Endothelial cell of umbilical vein (primary cell): ENCODE measurements at regions not wholly inside any gene's neighbourhood (a gene's known extent, or its start where the extent isn't known, plus 50 kb on each side); places are given as distances from the start of the nearest gene placed in this dataset.

ENCODE experiments used
- BruUV-seq: library from RNA; stranded (reverse); fragments of 400-500 nt; replicated peaks from 2 replicates; lab custom pipeline; 2021; lab: Mats Ljungman, UMichigan
- CTCF ChIA-PET: fragments of 300-600, 350-600 bp; sonication (Branson Sonifier 250); formaldehyde crosslinking; loops from one replicate; lab custom pipeline; 2021; ENCODE audit warnings: antibody characterized with exemption, inconsistent platforms; lab: Charles Lee
- POLR2A ChIA-PET: fragments of 300-600, 350-600 bp; sonication (Branson Sonifier 250); formaldehyde crosslinking; loops from one replicate; lab custom pipeline; 2021; ENCODE audit warnings: antibody characterized with exemption, inconsistent platforms; lab: Charles Lee
- DNase-seq: peaks from one replicate; pipeline ENCODE4 v3.0.0-alpha.2; 2011; ENCODE audit warnings: low read depth, low spot score
- FAIRE-seq: peaks from 2 replicates; lab custom pipeline; 2011; peaks lifted over from hg19 to GRCh38; lab: Jason Lieb, UNC
- H2AFZ ChIP-seq: 2 replicates; pipeline ENCODE4 v1.6.0; 2012; ENCODE audit warnings: low read depth, low read length, control low read depth, inconsistent platforms
- H3K27ac ChIP-seq: 2 replicates; pipeline ENCODE4 v1.5.1; 2011; ENCODE audit warnings: low read depth, mild to moderate bottlenecking, control low read depth, low read length, moderate library complexity; ENCODE audit not compliant: insufficient read depth
- H3K27me3 ChIP-seq, 2 experiments: 2 replicates each; pipeline versions ENCODE4 v1.6.0 to v1.6.1; 2011; ENCODE audit warnings: low read length in 2 of 2, mixed read lengths in 1 of 2; ENCODE audit not compliant: control insufficient read depth in 2 of 2, insufficient read depth in 2 of 2
- H3K36me3 ChIP-seq, 2 experiments: 2 replicates in 1 of 2; 3 replicates in 1 of 2; pipeline ENCODE4 v1.5.1; 2011; ENCODE audit warnings: low read length in 2 of 2, mild to moderate bottlenecking in 1 of 2, moderate library complexity in 1 of 2; ENCODE audit not compliant: control insufficient read depth in 2 of 2, insufficient read depth in 2 of 2; ENCODE audit errors: extremely low read depth in 1 of 2
- H3K4me1 ChIP-seq: 3 replicates; pipeline ENCODE4 v1.5.1; 2011; ENCODE audit warnings: mild to moderate bottlenecking, low read length; ENCODE audit not compliant: control insufficient read depth, insufficient read depth; ENCODE audit errors: extremely low read depth
- H3K4me2 ChIP-seq: 2 replicates; pipeline ENCODE4 v1.6.1; 2011; ENCODE audit warnings: low read length, control low read depth, mixed read lengths; ENCODE audit not compliant: insufficient read depth
- H3K4me3 ChIP-seq, 3 experiments: fragments of 200-600 bp in 1 of 3; sonication (generic), shearing (Covaris generic) in 1 of 3; replicated peaks in 1 of 3; 2 replicates each; pipeline ENCODE4 v1.5.1; 2011 to 2016; ENCODE audit warnings: control low read depth in 3 of 3, low read length in 3 of 3, mild to moderate bottlenecking in 2 of 3, inconsistent platforms in 1 of 3, low read depth in 1 of 3, moderate library complexity in 1 of 3; ENCODE audit not compliant: insufficient read depth in 1 of 3
- H3K79me2 ChIP-seq: 2 replicates; pipeline ENCODE4 v1.6.0; 2012; ENCODE audit warnings: low read length, inconsistent platforms; ENCODE audit not compliant: control insufficient read depth, insufficient read depth
- H3K9ac ChIP-seq: replicated peaks from 2 replicates; pipeline ENCODE3; 2011; ENCODE audit warnings: low read length, control low read depth; ENCODE audit not compliant: insufficient read depth; ENCODE audit errors: extremely low read depth
- H3K9me1 ChIP-seq: replicated peaks from 3 replicates; pipeline ENCODE4 v1.6.0; 2011; ENCODE audit warnings: mild to moderate bottlenecking, low read length; ENCODE audit not compliant: control insufficient read depth, insufficient read depth; ENCODE audit errors: extremely low read depth
- H3K9me3 ChIP-seq: replicated peaks from 2 replicates; pipeline ENCODE4 v1.5.1; 2012; ENCODE audit warnings: low read length, inconsistent platforms; ENCODE audit not compliant: control insufficient read depth, insufficient read depth
- H4K20me1 ChIP-seq: replicated peaks from 2 replicates; pipeline ENCODE3; 2011; ENCODE audit warnings: mild to moderate bottlenecking, low read length; ENCODE audit not compliant: control insufficient read depth, insufficient read depth; ENCODE audit errors: extremely low read depth
- EZH2 ChIP-seq: IDR thresholded peaks from 2 replicates; pipeline ENCODE4 v1.6.1; 2012; ENCODE audit warnings: borderline replicate concordance, low read depth, mild to moderate bottlenecking, moderate library complexity, low read length, inconsistent platforms; ENCODE audit not compliant: severe bottlenecking
- FOS ChIP-seq: IDR thresholded peaks from 2 replicates; pipeline ENCODE4 v1.6.1; 2011; ENCODE audit warnings: mild to moderate bottlenecking, low read length, moderate library complexity, borderline replicate concordance; ENCODE audit not compliant: insufficient read depth
- GATA2 ChIP-seq: IDR thresholded peaks from 2 replicates; pipeline ENCODE4 v1.7.0; 2011; ENCODE audit warnings: low read depth, mild to moderate bottlenecking, moderate library complexity, mixed read lengths, low read length; ENCODE audit not compliant: insufficient read length, insufficient read depth
- JUN ChIP-seq: IDR thresholded peaks from 2 replicates; pipeline ENCODE4 v1.6.1; 2011; ENCODE audit warnings: borderline replicate concordance, low read depth; ENCODE audit not compliant: insufficient read length, insufficient read depth
- MYC ChIP-seq: IDR thresholded peaks from one replicate; pipeline ENCODE4 v1.6.1; 2011; ENCODE audit warnings: mild to moderate bottlenecking, low read depth, low read length
- POLR2A ChIP-seq: IDR thresholded peaks from 2 replicates; pipeline ENCODE4 v1.6.1; 2012; ENCODE audit warnings: low read depth, mild to moderate bottlenecking, control low read depth, low read length
- POLR2AphosphoS5 ChIP-seq: IDR thresholded peaks from 2 replicates; pipeline ENCODE4 v1.6.1; 2012; ENCODE audit warnings: low read depth, mild to moderate bottlenecking, control low read depth, low read length, moderate library complexity; ENCODE audit not compliant: insufficient read depth
- dilution Hi-C: fragments of 300-500 bp; cut with MboI; formaldehyde crosslinking; loops from one replicate; pipeline ENCODE4 v1.15.0; 2019; ENCODE audit warnings: low sequenced_read_pairs; ENCODE audit not compliant: extremely low pct_ligation_motif_present
- intact Hi-C: fragments of 100-400 bp; cut with micrococcal nuclease; formaldehyde crosslinking; loops from one replicate; pipeline ENCODE4 v1.10.0; 2022
- TF ChIP-seq, protein P1 (sequence below): IDR thresholded peaks from 2 replicates; pipeline ENCODE4 v1.6.1; 2011; ENCODE audit not compliant: insufficient read depth, insufficient read length
- TF ChIP-seq, protein P2 (sequence below), 2 donors: IDR thresholded peaks; 1 replicate in 1 of 2; 2 replicates in 1 of 2; pipeline ENCODE4 v1.5.1; 2011; ENCODE audit warnings: low read length in 2 of 2, mild to moderate bottlenecking in 2 of 2, moderate library complexity in 2 of 2, control low read depth in 1 of 2, inconsistent platforms in 1 of 2, low read depth in 1 of 2; ENCODE audit not compliant: insufficient read depth in 1 of 2; ENCODE audit errors: extremely low read depth in 1 of 2

DNA sequence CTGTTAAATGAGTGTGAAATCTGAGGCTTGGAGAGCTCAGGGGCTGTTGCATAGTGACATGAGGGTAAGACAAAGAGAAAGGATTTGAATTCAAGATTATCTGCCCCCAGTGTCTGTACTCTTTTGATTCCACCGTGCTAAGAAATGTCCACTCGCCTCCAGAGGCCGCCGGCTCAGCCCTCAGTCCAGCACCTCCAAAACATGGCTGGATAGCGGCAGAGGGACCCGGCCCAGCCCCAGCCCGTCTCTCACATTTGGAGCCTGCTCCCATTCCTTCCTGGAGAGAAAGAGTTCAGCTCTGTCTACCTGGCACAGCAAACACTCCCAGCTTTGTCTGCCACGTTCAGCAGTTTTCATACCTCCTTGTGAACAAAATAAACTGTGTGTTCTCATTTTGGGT lies 84.8 kb upstream of the IQSEC1 start:
- no peaks in the 10 kb centered on the region for H3K27me3 ChIP-seq
- H3K27ac ChIP-seq, result no peak overlapping the region
- no peaks in the 10 kb centered on the region for H3K9me3 ChIP-seq
- DNase-seq, result no peak
- dilution Hi-C loops (no loop called here), intact Hi-C loops (no loop called here)
- no peaks in the 10 kb centered on the region for H3K9me1 ChIP-seq
- TF ChIP-seq, protein P1, sequence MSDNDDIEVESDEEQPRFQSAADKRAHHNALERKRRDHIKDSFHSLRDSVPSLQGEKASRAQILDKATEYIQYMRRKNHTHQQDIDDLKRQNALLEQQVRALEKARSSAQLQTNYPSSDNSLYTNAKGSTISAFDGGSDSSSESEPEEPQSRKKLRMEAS, result no peak
- TF ChIP-seq, protein P2, sequence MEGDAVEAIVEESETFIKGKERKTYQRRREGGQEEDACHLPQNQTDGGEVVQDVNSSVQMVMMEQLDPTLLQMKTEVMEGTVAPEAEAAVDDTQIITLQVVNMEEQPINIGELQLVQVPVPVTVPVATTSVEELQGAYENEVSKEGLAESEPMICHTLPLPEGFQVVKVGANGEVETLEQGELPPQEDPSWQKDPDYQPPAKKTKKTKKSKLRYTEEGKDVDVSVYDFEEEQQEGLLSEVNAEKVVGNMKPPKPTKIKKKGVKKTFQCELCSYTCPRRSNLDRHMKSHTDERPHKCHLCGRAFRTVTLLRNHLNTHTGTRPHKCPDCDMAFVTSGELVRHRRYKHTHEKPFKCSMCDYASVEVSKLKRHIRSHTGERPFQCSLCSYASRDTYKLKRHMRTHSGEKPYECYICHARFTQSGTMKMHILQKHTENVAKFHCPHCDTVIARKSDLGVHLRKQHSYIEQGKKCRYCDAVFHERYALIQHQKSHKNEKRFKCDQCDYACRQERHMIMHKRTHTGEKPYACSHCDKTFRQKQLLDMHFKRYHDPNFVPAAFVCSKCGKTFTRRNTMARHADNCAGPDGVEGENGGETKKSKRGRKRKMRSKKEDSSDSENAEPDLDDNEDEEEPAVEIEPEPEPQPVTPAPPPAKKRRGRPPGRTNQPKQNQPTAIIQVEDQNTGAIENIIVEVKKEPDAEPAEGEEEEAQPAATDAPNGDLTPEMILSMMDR (IDR thresholded peaks at IDR 0.05; ENCODE audit: extremely low read depth in 1 of 2, insufficient read depth in 1 of 2, low read depth in 1 of 2, low read length in 2 of 2), result no peak
- no peak for TF ChIP-seq GATA2
- TF ChIP-seq MYC, result no peak
- TF ChIP-seq POLR2A, result no peak
- TF ChIP-seq POLR2AphosphoS5, result no peak
- no peak for TF ChIP-seq JUN
- TF ChIP-seq FOS, result no peak
- TF ChIP-seq EZH2, result no peak
- H3K4me1 ChIP-seq, result no peaks in the 10 kb centered on the region
- BruUV-seq, result no TSS peak
- H4K20me1 ChIP-seq, result no peaks in the 10 kb centered on the region
- H3K9ac ChIP-seq, result no peak overlapping the region
- no peaks in the 10 kb centered on the region for H3K36me3 ChIP-seq
- no peak overlapping the region for H3K4me3 ChIP-seq
- ChIA-PET CTCF (no interaction called here), POLR2A (no interaction called here)
- no peaks in the 10 kb centered on the region for H3K79me2 ChIP-seq
- no peak overlapping the region for H2AFZ ChIP-seq
- H3K4me2 ChIP-seq, result no peak overlapping the region
- FAIRE-seq, result no peak
